Fibroblast of skin of left quadriceps (primary cell): ENCODE measurements at regions not wholly inside any gene's neighbourhood (a gene's known extent, or its start where the extent isn't known, plus 50 kb on each side); places are given as distances from the start of the nearest gene placed in this dataset.

Experiments
- DNase-seq, 2 experiments: peaks; one replicate each; pipeline ENCODE4 v3.0.0-alpha.2; 2013; ENCODE audit warnings: low read depth in 2 of 2

- no peak for DNase-seq
These were observed 354.0 kb upstream of the ROBO2 start for GRCh38 chr3:76685858-76686257.

GRCh38 chr3:76687019-76687418 is 352.9 kb upstream of the ROBO2 start:
- no peak for DNase-seq

DNA sequence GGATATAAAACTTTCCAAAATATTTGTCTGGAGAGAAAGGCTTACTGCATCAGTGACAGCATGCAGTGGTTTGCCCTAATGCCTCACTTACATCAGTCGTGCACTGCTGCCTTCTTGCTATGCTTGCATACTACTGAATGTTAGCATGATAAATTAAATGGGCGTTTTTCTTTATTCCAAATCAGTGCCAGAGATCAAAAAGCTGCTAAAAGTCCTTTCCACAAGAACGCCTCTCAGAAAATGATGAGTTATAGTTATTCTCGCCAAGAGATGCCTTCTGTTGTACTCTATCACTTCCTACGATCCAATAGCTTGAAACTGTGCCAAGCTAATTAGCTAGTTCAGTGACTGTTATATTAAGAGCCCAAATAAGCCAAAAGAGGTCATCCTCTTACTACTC is 345.8 kb upstream of the ROBO2 start:
- DNase-seq: no peak

GRCh38 chr3:76698136-76698706 is 341.7 kb upstream of the ROBO2 start:
- no peak for DNase-seq

- no peak for DNase-seq
These were observed 340.1 kb upstream of the ROBO2 start for GRCh38 chr3:76699846-76700245.

DNA sequence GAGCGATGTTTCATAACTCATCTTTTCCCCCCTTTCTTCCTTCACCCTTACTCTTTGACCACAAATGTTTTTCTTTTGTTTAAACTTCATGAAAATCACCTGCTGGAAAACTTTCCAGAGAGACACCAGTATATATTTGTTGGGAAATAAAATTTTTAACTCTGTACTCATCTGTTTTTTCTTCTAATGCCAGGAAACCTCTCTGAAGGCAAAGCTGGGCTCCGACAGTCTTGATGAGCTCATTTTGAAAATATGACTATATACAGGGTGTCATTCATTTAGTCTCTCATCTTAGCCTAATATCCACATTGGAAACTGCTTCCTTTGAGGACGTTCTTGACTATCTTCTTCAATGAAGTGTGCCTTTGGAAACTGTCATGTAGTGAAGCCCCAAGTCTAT is 339.6 kb upstream of the ROBO2 start:
- DNase-seq: no peak

DNA sequence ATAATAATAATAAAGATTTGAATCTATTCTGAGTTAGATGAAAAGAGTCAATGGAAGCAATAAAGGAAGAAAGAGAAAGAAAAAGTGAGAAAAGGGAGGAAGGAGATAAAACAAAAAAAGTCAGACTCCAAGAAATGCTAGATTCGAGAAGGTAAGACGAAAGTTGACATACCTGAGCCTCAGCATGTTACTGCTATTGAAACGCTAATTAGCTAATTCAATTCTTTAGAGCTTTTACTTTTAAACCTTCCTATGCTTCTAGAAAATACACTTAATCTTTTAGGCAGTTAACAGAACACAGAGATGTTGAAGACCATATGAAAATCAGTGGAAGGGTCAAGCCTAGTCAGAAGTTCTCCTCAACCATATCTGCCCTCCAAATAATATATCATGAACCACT is 337.2 kb upstream of the ROBO2 start:
- no peak for DNase-seq

GRCh38 chr3:76715426-76715825 is 324.5 kb upstream of the ROBO2 start:
- DNase-seq: no peak

DNA sequence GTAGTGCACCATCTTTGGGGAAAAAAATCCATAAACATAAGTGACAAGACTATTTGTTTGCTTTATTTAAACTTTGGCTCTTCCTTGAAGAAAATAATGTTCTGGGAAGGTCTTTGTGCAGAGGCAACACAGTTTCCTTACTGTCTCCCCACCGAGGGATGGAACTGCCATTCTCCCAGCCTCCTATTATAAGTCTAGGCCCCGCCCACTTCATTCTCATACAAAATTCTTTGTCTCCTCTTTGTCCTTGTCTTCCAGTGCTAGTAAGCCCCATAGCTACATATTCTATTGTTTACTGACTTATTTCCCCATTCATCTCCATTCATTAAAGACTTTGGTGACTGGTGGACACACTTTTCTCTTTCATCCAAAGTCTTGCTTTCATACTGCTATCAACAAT is 316.5 kb upstream of the ROBO2 start:
- DNase-seq: no peak

GRCh38 chr3:76724075-76724474 is 315.8 kb upstream of the ROBO2 start:
- no peak for DNase-seq

DNA sequence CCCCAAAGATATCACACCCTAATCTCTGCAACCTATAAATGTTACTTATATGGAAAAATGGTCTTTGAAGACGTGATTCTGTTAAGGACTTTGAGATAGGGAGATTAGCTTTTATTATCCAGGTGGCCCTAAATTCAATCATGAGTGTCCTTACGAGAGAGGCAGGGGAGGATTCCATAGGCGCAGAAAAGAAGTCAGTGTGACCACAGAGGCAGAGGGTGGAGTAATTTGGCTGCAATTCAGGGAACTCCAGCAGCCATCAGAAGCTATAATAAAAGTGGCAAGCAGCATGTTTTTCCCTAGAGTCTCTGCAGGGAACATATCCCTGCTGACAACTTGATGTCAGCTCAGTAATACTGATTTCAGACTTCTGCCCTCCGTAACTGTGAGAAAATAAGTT is 315.2 kb upstream of the ROBO2 start:
- DNase-seq: no peak

DNA sequence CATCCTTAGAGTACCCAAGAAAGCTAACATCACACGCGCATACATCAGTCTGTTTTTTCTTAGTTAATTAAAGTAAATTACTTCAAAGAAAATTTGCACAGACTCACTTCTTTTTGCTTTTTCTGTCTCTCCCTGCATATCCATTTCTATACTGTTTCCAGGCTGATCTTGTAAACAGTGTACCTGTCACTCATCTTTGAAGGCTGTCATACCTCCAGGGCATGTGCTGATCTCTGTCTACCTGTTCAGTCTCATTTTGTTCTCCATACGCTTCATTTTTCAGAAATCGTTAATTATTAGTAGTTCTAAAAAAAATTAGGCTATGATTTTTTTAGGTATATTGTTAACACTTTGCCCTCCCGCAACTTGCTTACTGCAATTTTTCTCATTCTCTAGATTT is 313.9 kb upstream of the ROBO2 start:
- no peak for DNase-seq

- no peak for DNase-seq
These were observed 311.5 kb upstream of the ROBO2 start for GRCh38 chr3:76728426-76728825.

DNA sequence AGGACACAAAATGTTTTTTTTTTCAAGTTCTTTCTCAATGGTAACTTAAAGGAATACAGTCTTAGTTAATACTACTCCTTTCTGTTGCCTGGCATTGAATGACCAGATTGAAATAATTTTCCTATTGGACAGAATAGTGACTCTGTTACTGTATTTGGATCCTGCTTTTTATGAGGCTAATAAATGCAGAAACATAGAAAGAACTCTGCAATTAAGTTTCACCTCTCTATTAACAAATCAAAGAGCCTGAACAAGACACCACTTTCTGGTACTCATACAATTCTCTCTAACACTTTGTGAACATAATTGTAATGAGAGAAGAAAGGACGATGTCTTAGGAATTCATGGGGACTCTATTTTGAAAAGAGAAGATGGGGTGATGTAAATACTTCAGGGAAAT is 308.4 kb upstream of the ROBO2 start:
- no peak for DNase-seq

DNA sequence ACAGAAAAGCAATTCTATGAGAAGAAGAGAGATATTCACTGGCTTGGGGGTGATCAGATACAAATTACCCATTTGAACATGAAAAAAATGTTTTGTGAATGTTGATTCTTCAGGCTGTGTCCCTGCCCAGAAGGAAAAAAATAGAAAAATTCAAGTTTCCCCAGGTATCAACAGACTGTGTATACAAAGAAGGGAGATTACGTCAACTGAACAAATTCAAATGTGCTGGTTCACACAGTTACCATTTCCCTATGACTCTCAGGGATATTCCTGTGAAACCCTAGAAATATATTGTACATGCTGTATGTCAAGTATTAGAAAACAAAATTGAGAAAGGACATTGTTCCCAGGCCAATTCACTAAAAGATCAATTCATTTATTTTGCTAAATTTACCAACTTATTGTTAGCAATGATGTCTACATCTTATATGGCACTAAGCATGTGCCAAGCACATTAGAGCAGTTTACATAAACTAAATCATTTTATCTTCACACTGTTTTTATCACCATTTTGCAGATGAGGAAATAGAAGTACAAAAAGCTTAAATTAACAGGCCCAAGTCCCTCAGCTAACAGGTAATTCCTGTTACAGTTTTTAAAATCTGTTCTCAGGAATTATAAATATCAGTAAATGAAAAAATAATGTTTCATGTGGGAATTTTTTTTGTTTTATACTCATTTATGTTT is 306.7 kb upstream of the ROBO2 start:
- DNase-seq: no peak

GRCh38 chr3:76735152-76735551 is 304.7 kb upstream of the ROBO2 start:
- no peak for DNase-seq

DNA sequence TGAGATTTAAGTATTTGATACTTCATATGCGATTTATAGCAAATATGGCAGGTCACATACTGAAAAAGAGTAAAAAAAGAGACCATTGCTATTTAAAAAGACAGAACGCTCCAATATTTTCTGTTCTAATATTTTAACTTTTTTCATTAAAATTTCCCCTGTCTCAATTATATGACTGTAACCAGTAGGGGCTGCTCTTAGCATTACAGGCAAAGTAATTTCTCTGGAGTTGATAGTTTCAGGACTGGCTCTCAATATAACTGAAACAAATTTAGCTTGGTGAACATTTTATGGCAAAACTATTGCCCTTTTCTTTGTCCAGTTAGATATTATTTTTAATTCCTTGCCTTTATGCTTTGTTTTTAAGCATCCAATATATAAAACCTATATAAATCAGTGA is 286.3 kb upstream of the ROBO2 start:
- DNase-seq: no peak

DNA sequence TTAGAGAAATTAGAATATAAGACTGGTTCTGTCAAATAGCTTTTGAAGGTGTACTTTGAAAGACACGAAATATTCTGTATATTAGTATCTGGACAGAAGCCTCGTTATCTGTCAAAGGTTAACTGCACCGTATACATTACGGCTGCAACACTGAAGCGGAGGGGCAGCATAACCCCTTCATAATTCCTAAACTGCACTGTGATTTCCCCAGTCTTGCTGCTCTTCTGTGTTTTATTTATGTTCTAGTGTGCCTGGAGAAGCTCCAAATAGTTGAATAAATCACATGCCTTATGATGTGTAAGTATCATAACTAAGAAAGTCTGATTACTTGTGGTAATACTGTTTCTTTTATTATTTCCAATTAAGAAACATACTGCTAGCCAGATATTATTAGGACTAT is 285.7 kb upstream of the ROBO2 start:
- no peak for DNase-seq

- DNase-seq: no peak
These were observed 283.3 kb upstream of the ROBO2 start for GRCh38 chr3:76756577-76756976.

DNA sequence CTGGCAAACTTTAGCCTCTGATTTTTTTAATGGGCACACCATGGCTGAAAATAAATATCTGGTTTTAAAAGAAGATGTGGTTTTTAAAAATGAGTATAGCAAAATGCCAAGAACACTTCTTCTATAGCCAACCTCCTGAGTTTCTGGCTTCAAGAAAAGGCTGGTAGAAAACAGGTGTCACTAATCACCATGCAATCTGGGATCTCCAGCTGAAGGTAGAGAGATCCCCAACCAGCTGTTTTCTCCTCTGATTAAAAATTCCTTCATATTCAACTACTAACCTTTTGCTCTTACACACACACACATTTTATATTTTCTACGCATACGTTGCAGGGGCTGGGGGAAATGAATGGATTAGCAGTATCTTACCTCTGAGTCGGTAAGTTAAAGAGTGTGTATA is 279.6 kb upstream of the ROBO2 start:
- no peak for DNase-seq

- DNase-seq: no peak
These were observed 274.4 kb upstream of the ROBO2 start for GRCh38 chr3:76765511-76765910.

GRCh38 chr3:76768912-76769311 is 271.0 kb upstream of the ROBO2 start:
- no peak for DNase-seq

DNA sequence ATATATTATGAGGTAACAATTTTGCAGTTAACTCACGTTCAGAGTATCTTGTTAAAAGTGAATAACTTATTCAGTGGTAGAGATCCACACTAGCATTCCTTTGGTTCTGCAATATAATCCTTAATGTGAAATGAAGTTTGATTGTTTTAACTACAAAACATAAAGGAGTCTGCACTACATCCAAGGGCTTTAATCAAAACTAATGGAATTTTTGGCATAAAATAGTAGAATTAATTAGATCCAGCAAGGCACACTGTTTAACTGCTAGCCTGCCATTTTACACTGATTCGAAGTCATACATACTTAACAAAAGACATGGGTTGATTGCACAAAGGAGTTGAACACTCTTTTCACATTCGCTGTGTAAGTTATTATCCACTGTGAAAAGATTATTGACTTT is 263.0 kb upstream of the ROBO2 start:
- DNase-seq: no peak

GRCh38 chr3:76788206-76788605 is 251.7 kb upstream of the ROBO2 start:
- DNase-seq: no peak
